GM23338 (cell line): ENCODE measurements at regions not wholly inside any gene's neighbourhood (a gene's known extent, or its start where the extent isn't known, plus 50 kb on each side); places are given as distances from the start of the nearest gene placed in this dataset.

Source experiments
- ATAC-seq: fragments of 200-7000 bp; cut with Tn5 transposase; 3 replicates; pipeline ENCODE4 v1.9.1; 2020
- DNase-seq: peaks from one replicate; pipeline ENCODE4 v3.0.0-alpha.2; 2015; ENCODE audit warnings: low spot score
- H2AFZ ChIP-seq: fragments of 200-600 bp; sonication (generic); 2 replicates; pipeline ENCODE4 v1.8.0; 2016; ENCODE audit warnings: antibody characterized with exemption, mild to moderate bottlenecking, moderate library complexity
- H3F3A ChIP-seq: fragments of 200-600 bp; sonication (generic); replicated peaks from 2 replicates; pipeline ENCODE4 v1.8.0; 2017; ENCODE audit warnings: antibody characterized with exemption, mixed run types, low read depth
- H3K27ac ChIP-seq: fragments of 200-600 bp; sonication (generic); 2 replicates; pipeline ENCODE4 v1.6.1; 2016; ENCODE audit warnings: low read depth
- H3K27me3 ChIP-seq: fragments of 200-600 bp; sonication (generic); 2 replicates; pipeline ENCODE4 v1.8.0; 2016; ENCODE audit warnings: mild to moderate bottlenecking, mixed run types, moderate library complexity; ENCODE audit not compliant: insufficient read depth
- H3K36me3 ChIP-seq: fragments of 200-600 bp; sonication (generic); 2 replicates; pipeline ENCODE4 v1.8.0; 2016; ENCODE audit warnings: mild to moderate bottlenecking; ENCODE audit not compliant: insufficient read depth
- H3K4me1 ChIP-seq: fragments of 200-600 bp; sonication (generic); 2 replicates; pipeline ENCODE4 v1.8.0; 2016; ENCODE audit warnings: mild to moderate bottlenecking, moderate library complexity; ENCODE audit not compliant: insufficient read depth
- H3K4me2 ChIP-seq: fragments of 200-600 bp; sonication (generic); 2 replicates; pipeline ENCODE4 v1.7.1; 2017; ENCODE audit warnings: mixed run types
- H3K4me3 ChIP-seq: fragments of 200-600 bp; sonication (generic); 2 replicates; pipeline ENCODE4 v1.6.1; 2016; ENCODE audit warnings: mixed run types
- H3K79me2 ChIP-seq: fragments of 200-600 bp; sonication (generic); replicated peaks from 2 replicates; pipeline ENCODE4 v1.8.0; 2017; ENCODE audit warnings: mild to moderate bottlenecking; ENCODE audit not compliant: insufficient read depth
- H3K9me2 ChIP-seq: fragments of 200-600 bp; sonication (generic); 2 replicates; pipeline ENCODE4 v1.8.0; 2017; ENCODE audit not compliant: insufficient read depth
- H4K20me1 ChIP-seq: fragments of 200-600 bp; sonication (generic); replicated peaks from 2 replicates; pipeline ENCODE4 v1.8.0; 2017; ENCODE audit warnings: mild to moderate bottlenecking; ENCODE audit not compliant: insufficient read depth
- H3K27ac Mint-ChIP-seq: 2 replicates; pipeline ENCODE4 v1.8.0; 2020; ENCODE audit warnings: inconsistent platforms, mild to moderate bottlenecking, moderate library complexity, mixed read lengths
- H3K27me3 Mint-ChIP-seq: 3 replicates; pipeline ENCODE4 v1.8.0; 2022; ENCODE audit warnings: low read depth, mild to moderate bottlenecking, moderate library complexity, mixed read lengths, inconsistent platforms; ENCODE audit not compliant: insufficient read depth, poor library complexity
- H3K36me3 Mint-ChIP-seq: 3 replicates; pipeline ENCODE4 v1.8.0; 2021; ENCODE audit warnings: low read depth, mild to moderate bottlenecking, inconsistent platforms, moderate library complexity, mixed read lengths
- H3K4me1 Mint-ChIP-seq: 3 replicates; pipeline ENCODE4 v1.8.0; 2020; ENCODE audit warnings: mild to moderate bottlenecking, inconsistent platforms, mixed read lengths
- H3K4me3 Mint-ChIP-seq: 3 replicates; pipeline ENCODE4 v1.8.0; 2021; ENCODE audit warnings: moderate library complexity, mild to moderate bottlenecking, inconsistent platforms, mixed read lengths
- H3K9me3 Mint-ChIP-seq: 3 replicates; pipeline ENCODE4 v1.8.0; 2020; ENCODE audit warnings: moderate library complexity, mild to moderate bottlenecking, inconsistent platforms, mixed read lengths
- CREB1 ChIP-seq: fragments of 250-450 bp; sonication (Bioruptor Pico); IDR thresholded peaks from 2 replicates; pipeline ENCODE4 v1.5.0; 2020; ENCODE audit warnings: low read depth, mild to moderate bottlenecking, moderate library complexity
- CTCF ChIP-seq, 2 experiments: fragments of 200-600 bp in 1 of 2; sonication (generic) in 1 of 2; conservative IDR thresholded peaks; 2 replicates each; pipeline versions ENCODE4 v1.5.1 to v1.6.1; 2016 to 2017; ENCODE audit warnings: antibody characterized with exemption in 2 of 2, low read depth in 2 of 2, mild to moderate bottlenecking in 2 of 2, moderate library complexity in 1 of 2
- ETS1 ChIP-seq: IDR thresholded peaks from 2 replicates; pipeline ENCODE4 v1.6.1; 2016; ENCODE audit warnings: antibody characterized with exemption
- EZH2 ChIP-seq: fragments of 200-600 bp; sonication (generic); IDR thresholded peaks from one replicate; pipeline ENCODE4 v1.8.0; 2017; ENCODE audit warnings: antibody characterized with exemption, mild to moderate bottlenecking, low read depth; ENCODE audit not compliant: unreplicated experiment
- EZH2phosphoT487 ChIP-seq: fragments of 200-600 bp; sonication (generic); IDR thresholded peaks from one replicate; pipeline ENCODE4 v1.8.1; 2018; ENCODE audit warnings: antibody characterized with exemption; ENCODE audit not compliant: unreplicated experiment
- JUNB ChIP-seq: IDR thresholded peaks from one replicate; pipeline ENCODE4 v1.6.1; 2016; ENCODE audit warnings: antibody characterized with exemption; ENCODE audit not compliant: unreplicated experiment
- NANOG ChIP-seq: IDR thresholded peaks from 2 replicates; pipeline ENCODE4 v1.6.1; 2016; ENCODE audit warnings: antibody characterized with exemption, borderline replicate concordance
- POLR2AphosphoS5 ChIP-seq: IDR thresholded peaks from 2 replicates; pipeline ENCODE4 v1.6.1; 2016; ENCODE audit warnings: antibody characterized with exemption, low read depth
- REST ChIP-seq: IDR thresholded peaks from one replicate; pipeline ENCODE4 v1.6.1; 2018; ENCODE audit warnings: antibody characterized with exemption; ENCODE audit not compliant: unreplicated experiment
- STAT1 ChIP-seq: IDR thresholded peaks from one replicate; pipeline ENCODE4 v1.6.1; 2016; ENCODE audit warnings: antibody characterized with exemption; ENCODE audit not compliant: unreplicated experiment
- ZNF114 ChIP-seq: fragments of 250-450 bp; sonication (Bioruptor Pico); IDR thresholded peaks from 2 replicates; pipeline ENCODE4 v1.5.0; 2020; ENCODE audit warnings: mild to moderate bottlenecking, moderate library complexity
- ZNF331 ChIP-seq: fragments of 250-450 bp; sonication (Bioruptor Pico); IDR thresholded peaks from 2 replicates; pipeline ENCODE4 v1.5.0; 2020; ENCODE audit warnings: low read depth, mild to moderate bottlenecking, moderate library complexity

GRCh38 chr6:122072014-122072647, 327.3 kb upstream of the HSF2 start (continued):
- TF ChIP-seq CTCF (conservative IDR thresholded peaks at IDR 0.05; ENCODE audit: low read depth in 2 of 2) = no peak
- TF ChIP-seq ETS1 = no peak
- TF ChIP-seq EZH2 = no peak
- no peak for TF ChIP-seq NANOG
- TF ChIP-seq POLR2AphosphoS5 = no peak
- no peak for TF ChIP-seq EZH2phosphoT487
- no peak for TF ChIP-seq REST
- TF ChIP-seq ZNF114 (CRISPR knock-in tag) = no peak
- TF ChIP-seq JUNB = no peak
- TF ChIP-seq CREB1 (CRISPR knock-in tag) = no peak
- no peak for TF ChIP-seq ZNF331 (CRISPR knock-in tag)

- Histone ChIP-seq H4K20me1 (no peaks in the 10 kb centered on the region), H3K27ac (no peak overlapping the region), H2AFZ (peak overlapping the region; percentile 75), H3K36me3 (no peaks in the 10 kb centered on the region), H3K4me2 (0 out of 2 replicates have a peak overlapping the region, but pooled peaks have one; percentile 6), H3K9me2 (no peaks in the 10 kb centered on the region), H3K4me3 (no peak overlapping the region), H3F3A (no peaks in the 10 kb centered on the region), H3K27me3 (no peaks in the 10 kb centered on the region), H3K4me1 (peaks cover 9% of the 10 kb centered on the region; the same call in 1 of the 2 replicates), H3K79me2 (no peaks in the 10 kb centered on the region)
- no peaks in the 10 kb centered on the region for H3K27me3 Mint-ChIP-seq
- ATAC-seq (no peak), DNase-seq (no peak)
- no peak overlapping the region for H3K4me3 Mint-ChIP-seq
- peaks cover 10% of the 10 kb centered on the region for H3K4me1 Mint-ChIP-seq
- H3K9me3 Mint-ChIP-seq = no peaks in the 10 kb centered on the region; the same call in 2 of the 3 replicates
- no peaks in the 10 kb centered on the region for H3K36me3 Mint-ChIP-seq
- peak overlapping the region; percentile 76 for H3K27ac Mint-ChIP-seq
- TF ChIP-seq POLR2AphosphoS5 (no peak), STAT1 (no peak), EZH2phosphoT487 (no peak), JUNB (no peak), ZNF331 (CRISPR knock-in tag) (no peak), CREB1 (CRISPR knock-in tag) (no peak), NANOG (no peak), REST (no peak), ZNF114 (CRISPR knock-in tag) (no peak), ETS1 (no peak)
These were observed 324.2 kb upstream of the HSF2 start for GRCh38 chr6:122075084-122075838.
